CD14-positive monocyte (primary cell): ENCODE measurements at regions not wholly inside any gene's neighbourhood (a gene's known extent, or its start where the extent isn't known, plus 50 kb on each side); places are given as distances from the start of the nearest gene placed in this dataset.

ENCODE experiments used
- DNase-seq, 3 donors: peaks; one replicate each; pipeline ENCODE4 v3.0.0-alpha.2; 2011 to 2022
- H2AFZ ChIP-seq: 2 replicates; pipeline ENCODE4 v1.6.0; 2012; ENCODE audit warnings: mild to moderate bottlenecking, low read depth, low read length, inconsistent platforms; ENCODE audit not compliant: insufficient read depth, poor library complexity, severe bottlenecking
- H3K27ac ChIP-seq, 2 donors: 1 replicate in 1 of 2; 2 replicates in 1 of 2; pipeline ENCODE4 v1.5.1; 2012 to 2013; ENCODE audit warnings: low read length in 2 of 2, control low read depth in 1 of 2, inconsistent platforms in 1 of 2, low read depth in 1 of 2, mild to moderate bottlenecking in 1 of 2
- H3K27me3 ChIP-seq, 2 donors: one replicate each; pipeline versions ENCODE4 v1.6.0 to v1.6.1; 2011 to 2013; ENCODE audit warnings: low read length in 2 of 2; ENCODE audit not compliant: control insufficient read depth in 2 of 2, insufficient read depth in 2 of 2
- H3K36me3 ChIP-seq, 2 donors: replicated peaks in 1 of 2; 1 replicate in 1 of 2; 2 replicates in 1 of 2; pipeline versions ENCODE4 v1.5.1 to v1.6.1; 2012 to 2013; ENCODE audit warnings: low read length in 2 of 2, control low read depth in 1 of 2, inconsistent platforms in 1 of 2, mild to moderate bottlenecking in 1 of 2; ENCODE audit not compliant: insufficient read depth in 2 of 2, control insufficient read depth in 1 of 2
- H3K4me1 ChIP-seq, 2 donors: 1 replicate in 1 of 2; 2 replicates in 1 of 2; pipeline versions ENCODE4 v1.5.1 to v1.6.1; 2012 to 2013; ENCODE audit warnings: low read length in 2 of 2, control low read depth in 1 of 2, inconsistent platforms in 1 of 2, mild to moderate bottlenecking in 1 of 2, moderate library complexity in 1 of 2; ENCODE audit not compliant: insufficient read depth in 2 of 2, control insufficient read depth in 1 of 2
- H3K4me2 ChIP-seq: replicated peaks from 2 replicates; pipeline ENCODE3; 2012; ENCODE audit warnings: low read length, moderate library complexity, mild to moderate bottlenecking; ENCODE audit not compliant: poor library complexity, severe bottlenecking; ENCODE audit errors: extremely low read depth
- H3K4me3 ChIP-seq, 3 experiments: fragments of 200-600 bp in 1 of 3; sonication (generic) in 1 of 3; replicated peaks in 1 of 3; 1 replicate in 2 of 3; 2 replicates in 1 of 3; pipeline ENCODE4 v1.5.1; 2011 to 2013; ENCODE audit warnings: low read length in 3 of 3, mild to moderate bottlenecking in 3 of 3, control low read depth in 2 of 3, low read depth in 2 of 3, inconsistent platforms in 1 of 3, moderate library complexity in 1 of 3
- H3K79me2 ChIP-seq: 2 replicates; pipeline ENCODE4 v1.6.0; 2012; ENCODE audit warnings: mild to moderate bottlenecking, control low read depth, inconsistent platforms, low read length, moderate library complexity; ENCODE audit not compliant: insufficient read depth
- H3K9ac ChIP-seq: 2 replicates; pipeline ENCODE4 v1.6.0; 2017; ENCODE audit warnings: low read length, mild to moderate bottlenecking; ENCODE audit not compliant: insufficient read depth, poor library complexity, severe bottlenecking
- H3K9me3 ChIP-seq, 2 donors: replicated peaks in 1 of 2; 1 replicate in 1 of 2; 2 replicates in 1 of 2; pipeline versions ENCODE4 v1.5.1 to v1.6.1; 2012 to 2013; ENCODE audit warnings: low read length in 2 of 2, control low read depth in 1 of 2; ENCODE audit not compliant: control insufficient read depth in 1 of 2, insufficient read depth in 1 of 2
- H4K20me1 ChIP-seq: 2 replicates; pipeline ENCODE4 v1.6.0; 2012; ENCODE audit warnings: mild to moderate bottlenecking, low read length, control low read depth, moderate library complexity; ENCODE audit not compliant: insufficient read depth
- H3K27ac Mint-ChIP-seq, 7 donors: one replicate each; pipeline ENCODE4 v1.8.0; 2020; ENCODE audit warnings: mild to moderate bottlenecking in 7 of 7, mixed read lengths in 7 of 7, moderate library complexity in 6 of 7, inconsistent platforms in 2 of 7
- H3K27me3 Mint-ChIP-seq, 3 donors: one replicate each; pipeline ENCODE4 v1.8.0; 2021 to 2022; ENCODE audit warnings: low read depth in 3 of 3, mild to moderate bottlenecking in 3 of 3, mixed read lengths in 3 of 3, moderate library complexity in 3 of 3, inconsistent platforms in 1 of 3
- H3K36me3 Mint-ChIP-seq, 2 donors: one replicate each; pipeline ENCODE4 v1.8.0; 2020; ENCODE audit warnings: mixed read lengths in 2 of 2, inconsistent platforms in 1 of 2, mild to moderate bottlenecking in 1 of 2
- H3K4me1 Mint-ChIP-seq: one replicate; pipeline ENCODE4 v1.8.0; 2020; ENCODE audit warnings: mild to moderate bottlenecking, mixed read lengths
- H3K4me3 Mint-ChIP-seq, 2 donors: one replicate each; pipeline ENCODE4 v1.8.0; 2020; ENCODE audit warnings: mild to moderate bottlenecking in 2 of 2, mixed read lengths in 2 of 2, moderate library complexity in 1 of 2
- H3K9me3 Mint-ChIP-seq, 7 donors: one replicate each; pipeline ENCODE4 v1.8.0; 2020 to 2022; ENCODE audit warnings: mixed read lengths in 7 of 7, mild to moderate bottlenecking in 6 of 7, moderate library complexity in 6 of 7, inconsistent platforms in 2 of 7
- WGBS: methylation state at CpG from one replicate; pipeline ENCODE4 v1.1.5; 2013; ENCODE audit warnings: missing lambda C conversion rate; ENCODE audit not compliant: insufficient coverage; 5-methylcytosine and 5-hydroxymethylcytosine counted together
- intact Hi-C, 2 donors: fragments of 100-400 bp; cut with micrococcal nuclease; formaldehyde crosslinking; loops; one replicate each; pipeline versions ENCODE4 v1.15.0 to v1.15.1; 2023
- TF ChIP-seq, protein P1 (sequence below): fragments of 200-600 bp; IDR thresholded peaks from one replicate; pipeline ENCODE4 v1.8.0; 2022; ENCODE audit warnings: antibody characterized with exemption, mild to moderate bottlenecking

DNA sequence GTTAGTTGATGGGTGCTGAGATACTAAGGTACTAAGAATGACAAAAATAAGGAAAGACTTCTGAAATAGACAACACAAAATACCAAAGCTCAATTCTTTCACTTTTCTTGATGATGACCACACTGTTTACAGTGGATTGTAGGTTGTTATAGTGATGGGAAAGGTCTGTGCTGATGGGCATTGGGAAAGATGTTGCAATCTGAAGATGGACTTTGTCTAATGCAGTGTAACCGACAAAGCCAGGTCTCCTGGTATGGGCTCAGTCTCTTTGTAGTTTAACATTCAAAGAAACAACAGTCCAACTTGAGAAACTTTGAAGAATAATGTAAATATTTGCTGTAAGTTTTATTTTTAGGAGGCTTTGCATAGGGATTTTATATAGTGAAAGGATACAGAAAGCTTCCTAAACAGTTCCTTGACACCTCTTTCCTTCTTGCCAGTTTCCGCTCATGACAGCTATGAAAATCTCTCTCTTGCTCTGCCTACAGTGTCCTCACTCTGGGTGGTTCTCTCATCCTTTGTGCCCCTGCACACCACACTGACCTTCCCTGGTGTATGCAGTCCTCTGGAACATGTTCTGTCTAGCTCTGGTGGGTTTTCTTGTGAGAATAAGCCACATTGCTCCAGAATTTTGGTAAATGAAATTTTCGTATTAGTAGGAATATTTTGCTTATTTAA lies 172.2 kb downstream of the KCNRG start:
- no peak overlapping the region for H3K4me2 ChIP-seq
- H3K27ac ChIP-seq, result no peak overlapping the region
- peaks cover 0 to 4% (median 0%) of the 10 kb centered on the region in 7 donors for H3K9me3 Mint-ChIP-seq
- H3K9ac ChIP-seq, result no peak overlapping the region
- peaks cover 0 to 3% of the 10 kb centered on the region in 2 donors for H3K4me1 ChIP-seq
- no peak for DNase-seq
- peaks cover 15% of the 10 kb centered on the region for H3K4me1 Mint-ChIP-seq
- H3K27ac Mint-ChIP-seq, result no peak overlapping the region
- no peak overlapping the region for H3K4me3 ChIP-seq
- no peak overlapping the region for H3K4me3 Mint-ChIP-seq
- no CpG with 5 or more reads among the region's 3 CpGs for WGBS
- H3K36me3 ChIP-seq, result no peaks in the 10 kb centered on the region
- intact Hi-C loops, result no loop called here
- H3K27me3 ChIP-seq, result no peaks in the 10 kb centered on the region
- no peaks in the 10 kb centered on the region for H3K36me3 Mint-ChIP-seq
- H3K9me3 ChIP-seq, result no peaks in the 10 kb centered on the region
- no peaks in the 10 kb centered on the region for H4K20me1 ChIP-seq
- TF ChIP-seq, protein P1, sequence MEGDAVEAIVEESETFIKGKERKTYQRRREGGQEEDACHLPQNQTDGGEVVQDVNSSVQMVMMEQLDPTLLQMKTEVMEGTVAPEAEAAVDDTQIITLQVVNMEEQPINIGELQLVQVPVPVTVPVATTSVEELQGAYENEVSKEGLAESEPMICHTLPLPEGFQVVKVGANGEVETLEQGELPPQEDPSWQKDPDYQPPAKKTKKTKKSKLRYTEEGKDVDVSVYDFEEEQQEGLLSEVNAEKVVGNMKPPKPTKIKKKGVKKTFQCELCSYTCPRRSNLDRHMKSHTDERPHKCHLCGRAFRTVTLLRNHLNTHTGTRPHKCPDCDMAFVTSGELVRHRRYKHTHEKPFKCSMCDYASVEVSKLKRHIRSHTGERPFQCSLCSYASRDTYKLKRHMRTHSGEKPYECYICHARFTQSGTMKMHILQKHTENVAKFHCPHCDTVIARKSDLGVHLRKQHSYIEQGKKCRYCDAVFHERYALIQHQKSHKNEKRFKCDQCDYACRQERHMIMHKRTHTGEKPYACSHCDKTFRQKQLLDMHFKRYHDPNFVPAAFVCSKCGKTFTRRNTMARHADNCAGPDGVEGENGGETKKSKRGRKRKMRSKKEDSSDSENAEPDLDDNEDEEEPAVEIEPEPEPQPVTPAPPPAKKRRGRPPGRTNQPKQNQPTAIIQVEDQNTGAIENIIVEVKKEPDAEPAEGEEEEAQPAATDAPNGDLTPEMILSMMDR, result no peak
- H3K79me2 ChIP-seq, result no peaks in the 10 kb centered on the region
- peaks cover 0 to 2% (median 1%) of the 10 kb centered on the region in 3 donors for H3K27me3 Mint-ChIP-seq
- no peak overlapping the region for H2AFZ ChIP-seq

DNA sequence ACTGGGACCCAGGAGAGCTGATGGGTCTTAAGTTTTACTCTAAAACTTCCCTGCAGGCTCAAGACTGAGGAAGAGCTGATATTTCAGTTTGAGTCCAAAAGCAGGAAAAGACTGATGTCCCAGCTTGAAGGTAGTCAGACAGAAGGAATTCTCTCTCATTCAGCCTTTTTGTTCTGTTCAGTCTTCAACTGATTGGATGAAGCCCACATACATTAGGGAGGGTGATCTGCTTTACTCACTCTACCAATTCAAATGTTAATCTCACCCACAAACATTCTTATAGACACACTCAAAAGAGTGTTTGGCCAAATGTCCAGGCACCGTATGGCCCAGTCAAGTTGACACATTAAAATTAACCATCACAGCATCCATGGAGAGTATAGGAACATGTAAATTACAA lies 173.5 kb downstream of the KCNRG start:
- peaks cover 0 to 2% (median 1%) of the 10 kb centered on the region in 3 donors for H3K27me3 Mint-ChIP-seq
- H3K9me3 Mint-ChIP-seq, result peaks cover 0 to 4% (median 0%) of the 10 kb centered on the region in 7 donors
- no peak overlapping the region for H3K27ac ChIP-seq
- peaks cover 15% of the 10 kb centered on the region for H3K4me1 Mint-ChIP-seq
- no peak for DNase-seq
- no CpG with 5 or more reads among the region's 1 CpG for WGBS
- no peak overlapping the region for H3K4me3 ChIP-seq
- peaks cover 0 to 3% of the 10 kb centered on the region in 2 donors for H3K4me1 ChIP-seq
- H3K79me2 ChIP-seq, result no peaks in the 10 kb centered on the region
- TF ChIP-seq, protein P1, result no peak
- no peaks in the 10 kb centered on the region for H3K36me3 Mint-ChIP-seq
- H3K9me3 ChIP-seq, result no peaks in the 10 kb centered on the region
- no peak overlapping the region for H3K9ac ChIP-seq
- no peaks in the 10 kb centered on the region for H4K20me1 ChIP-seq
- intact Hi-C loops, result no loop called here
- H2AFZ ChIP-seq, result no peak overlapping the region
- no peaks in the 10 kb centered on the region for H3K27me3 ChIP-seq
- no peak overlapping the region for H3K4me3 Mint-ChIP-seq
- H3K27ac Mint-ChIP-seq, result peak overlapping the region in 1 of 7 donors; percentile 41
- no peak overlapping the region for H3K4me2 ChIP-seq
- H3K36me3 ChIP-seq, result no peaks in the 10 kb centered on the region
